NCI-H1436 treated with DMSO at 0.1 percent for 48 hours (cell line): ENCODE measurements at regions not wholly inside any gene's neighbourhood (a gene's known extent, or its start where the extent isn't known, plus 50 kb on each side); places are given as distances from the start of the nearest gene placed in this dataset.
A peak's percentile ranks its signal among the peaks of the same experiment; 100 is the strongest.

Source experiments
- DNase-seq: peaks from one replicate; lab custom pipeline; 2025; lab: John Stamatoyannopoulos, UW

GRCh38 chr18:78625847-78626246 is 353.8 kb upstream of the SALL3 start:
- no peak for DNase-seq

GRCh38 chr18:78627551-78628346 is 351.9 kb upstream of the SALL3 start:
- no peak for DNase-seq

- no peak for DNase-seq
These were observed 350.2 kb upstream of the SALL3 start for GRCh38 chr18:78629426-78629825.

- DNase-seq: no peak
These were observed 349.3 kb upstream of the SALL3 start for GRCh38 chr18:78630356-78630755.

GRCh38 chr18:78630981-78631510 is 348.6 kb upstream of the SALL3 start:
- no peak for DNase-seq

- DNase-seq: no peak
These were observed 347.5 kb upstream of the SALL3 start for GRCh38 chr18:78632111-78632541.

- DNase-seq: no peak
These were observed 345.4 kb upstream of the SALL3 start for GRCh38 chr18:78634061-78634696.

- no peak for DNase-seq
These were observed 344.4 kb upstream of the SALL3 start for GRCh38 chr18:78635093-78635800.

- DNase-seq: no peak
These were observed 343.4 kb upstream of the SALL3 start for GRCh38 chr18:78636260-78636659.

- DNase-seq: no peak
These were observed 341.9 kb upstream of the SALL3 start for GRCh38 chr18:78637442-78638402.

GRCh38 chr18:78639006-78639950 is 340.3 kb upstream of the SALL3 start:
- no peak for DNase-seq

- no peak for DNase-seq
These were observed 339.2 kb upstream of the SALL3 start for GRCh38 chr18:78640246-78640995.

GRCh38 chr18:78641689-78642231 is 337.9 kb upstream of the SALL3 start:
- DNase-seq: no peak

GRCh38 chr18:78642296-78642951 is 337.2 kb upstream of the SALL3 start:
- DNase-seq: no peak

GRCh38 chr18:78643004-78643403 is 336.6 kb upstream of the SALL3 start:
- DNase-seq: peak; percentile 4

GRCh38 chr18:78643981-78644380 is 335.6 kb upstream of the SALL3 start:
- DNase-seq: no peak

GRCh38 chr18:78645216-78645615 is 334.4 kb upstream of the SALL3 start:
- DNase-seq: no peak

- DNase-seq: no peak
These were observed 332.6 kb upstream of the SALL3 start for GRCh38 chr18:78647018-78647417.

- DNase-seq: no peak
These were observed 330.2 kb upstream of the SALL3 start for GRCh38 chr18:78649421-78649820.
